ENCODE measurements at regions not wholly inside any gene's neighbourhood (a gene's known extent, or its start where the extent isn't known, plus 50 kb on each side); places are given as distances from the start of the nearest gene placed in this dataset.

- Histone ChIP-seq H3K4me2 (ENCODE audit: insufficient read depth, low read length) (no peak overlapping the region), H3K36me3 (ENCODE audit: control insufficient read depth, insufficient read depth, low read length) (no peaks in the 10 kb centered on the region), H3K27me3 (ENCODE audit: control insufficient read depth in 2 of 2, insufficient read depth in 2 of 2, low read length in 2 of 2) (no peaks in the 10 kb centered on the region), H3K9ac (ENCODE audit: insufficient read depth in 1 of 2, low read depth in 2 of 2, low read length in 2 of 2) (no peak overlapping the region), H3K79me2 (ENCODE audit: control insufficient read depth, insufficient read depth, low read length) (no peaks in the 10 kb centered on the region), H3K9me1 (ENCODE audit: control insufficient read depth, insufficient read depth, low read length) (no peaks in the 10 kb centered on the region), H3K9me3 (replicated peaks; ENCODE audit: control insufficient read depth, insufficient read depth, low read depth, low read length) (no peaks in the 10 kb centered on the region), H3K27ac (ENCODE audit: extremely low read depth, low read depth, low read length) (no peak overlapping the region), H3K4me1 (replicated peaks in 1 of 2; ENCODE audit: control insufficient read depth in 2 of 2, insufficient read depth in 2 of 2, low read length in 2 of 2) (no peaks in the 10 kb centered on the region), H2AFZ (ENCODE audit: low read depth, low read length) (no peak overlapping the region), H4K20me1 (replicated peaks; ENCODE audit: control insufficient read depth, insufficient read depth, low read length) (no peaks in the 10 kb centered on the region), H3K4me3 (no peak overlapping the region)
- WGBS (ENCODE audit: insufficient coverage, low coverage, missing lambda C conversion rate) = 0% methylated on average over 1 of the region's 1 CpG
- POLR2A ChIA-PET = no interaction called here
- ATAC-seq (no peak), FAIRE-seq (no peak), DNase-seq (ENCODE audit: extremely low read depth in 1 of 4, low spot score in 3 of 4) (no peak)
- intact Hi-C loops (cut with micrococcal nuclease) = no loop called here
- no TSS peak for BruUV-seq (replicated peaks)
- TF ChIP-seq, protein P1, sequence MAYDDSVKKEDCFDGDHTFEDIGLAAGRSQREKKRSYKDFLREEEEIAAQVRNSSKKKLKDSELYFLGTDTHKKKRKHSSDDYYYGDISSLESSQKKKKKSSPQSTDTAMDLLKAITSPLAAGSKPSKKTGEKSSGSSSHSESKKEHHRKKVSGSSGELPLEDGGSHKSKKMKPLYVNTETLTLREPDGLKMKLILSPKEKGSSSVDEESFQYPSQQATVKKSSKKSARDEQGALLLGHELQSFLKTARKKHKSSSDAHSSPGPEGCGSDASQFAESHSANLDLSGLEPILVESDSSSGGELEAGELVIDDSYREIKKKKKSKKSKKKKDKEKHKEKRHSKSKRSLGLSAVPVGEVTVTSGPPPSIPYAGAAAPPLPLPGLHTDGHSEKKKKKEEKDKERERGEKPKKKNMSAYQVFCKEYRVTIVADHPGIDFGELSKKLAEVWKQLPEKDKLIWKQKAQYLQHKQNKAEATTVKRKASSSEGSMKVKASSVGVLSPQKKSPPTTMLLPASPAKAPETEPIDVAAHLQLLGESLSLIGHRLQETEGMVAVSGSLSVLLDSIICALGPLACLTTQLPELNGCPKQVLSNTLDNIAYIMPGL (CRISPR knock-in tag; IDR thresholded peaks at IDR 0.05) = no peak
- TF ChIP-seq ZNF586 (CRISPR knock-in tag; conservative IDR thresholded peaks at IDR 0.05) (no peak), HMG20B (CRISPR knock-in tag; IDR thresholded peaks at IDR 0.05) (no peak), NFYB (IDR thresholded peaks at IDR 0.05; ENCODE audit: extremely low read depth, insufficient read length) (no peak), NBN (IDR thresholded peaks at IDR 0.05; ENCODE audit: low read depth) (no peak), PML (IDR thresholded peaks at IDR 0.05; ENCODE audit: low read length) (no peak), ZNF431 (CRISPR knock-in tag; IDR thresholded peaks at IDR 0.05) (no peak), DACH1 (IDR thresholded peaks at IDR 0.05; ENCODE audit: partially characterized antibody) (no peak), ZNF140 (CRISPR knock-in tag; IDR thresholded peaks at IDR 0.05) (no peak), ZNF780A (CRISPR knock-in tag; IDR thresholded peaks at IDR 0.05) (no peak), POLR2H (tag; IDR thresholded peaks at IDR 0.05; ENCODE audit: low read depth) (no peak), GTF2A2 (tag; IDR thresholded peaks at IDR 0.05) (no peak)
- TF ChIP-seq, protein P2, sequence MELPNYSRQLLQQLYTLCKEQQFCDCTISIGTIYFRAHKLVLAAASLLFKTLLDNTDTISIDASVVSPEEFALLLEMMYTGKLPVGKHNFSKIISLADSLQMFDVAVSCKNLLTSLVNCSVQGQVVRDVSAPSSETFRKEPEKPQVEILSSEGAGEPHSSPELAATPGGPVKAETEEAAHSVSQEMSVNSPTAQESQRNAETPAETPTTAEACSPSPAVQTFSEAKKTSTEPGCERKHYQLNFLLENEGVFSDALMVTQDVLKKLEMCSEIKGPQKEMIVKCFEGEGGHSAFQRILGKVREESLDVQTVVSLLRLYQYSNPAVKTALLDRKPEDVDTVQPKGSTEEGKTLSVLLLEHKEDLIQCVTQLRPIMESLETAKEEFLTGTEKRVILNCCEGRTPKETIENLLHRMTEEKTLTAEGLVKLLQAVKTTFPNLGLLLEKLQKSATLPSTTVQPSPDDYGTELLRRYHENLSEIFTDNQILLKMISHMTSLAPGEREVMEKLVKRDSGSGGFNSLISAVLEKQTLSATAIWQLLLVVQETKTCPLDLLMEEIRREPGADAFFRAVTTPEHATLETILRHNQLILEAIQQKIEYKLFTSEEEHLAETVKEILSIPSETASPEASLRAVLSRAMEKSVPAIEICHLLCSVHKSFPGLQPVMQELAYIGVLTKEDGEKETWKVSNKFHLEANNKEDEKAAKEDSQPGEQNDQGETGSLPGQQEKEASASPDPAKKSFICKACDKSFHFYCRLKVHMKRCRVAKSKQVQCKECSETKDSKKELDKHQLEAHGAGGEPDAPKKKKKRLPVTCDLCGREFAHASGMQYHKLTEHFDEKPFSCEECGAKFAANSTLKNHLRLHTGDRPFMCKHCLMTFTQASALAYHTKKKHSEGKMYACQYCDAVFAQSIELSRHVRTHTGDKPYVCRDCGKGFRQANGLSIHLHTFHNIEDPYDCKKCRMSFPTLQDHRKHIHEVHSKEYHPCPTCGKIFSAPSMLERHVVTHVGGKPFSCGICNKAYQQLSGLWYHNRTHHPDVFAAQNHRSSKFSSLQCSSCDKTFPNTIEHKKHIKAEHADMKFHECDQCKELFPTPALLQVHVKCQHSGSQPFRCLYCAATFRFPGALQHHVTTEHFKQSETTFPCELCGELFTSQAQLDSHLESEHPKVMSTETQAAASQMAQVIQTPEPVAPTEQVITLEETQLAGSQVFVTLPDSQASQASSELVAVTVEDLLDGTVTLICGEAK (IDR thresholded peaks at IDR 0.05) = no peak
- TF ChIP-seq, protein P2 (CRISPR knock-in tag; IDR thresholded peaks at IDR 0.05) = no peak
- CTCF ChIA-PET (ENCODE audit: low intra/inter-chr PET ratio) = interaction anchor here (0.6 kb wide), 1 partner anchor 34 kb away, joined by 3 read pairs; no protein-coding TSS in a partner anchor
- in situ Hi-C loops (cut with MboI) = no loop called here
Measured at GRCh38 chr2:156077041-156077742, 255.3 kb downstream of the NR4A2 start.

All from K562 (cell line).